ENCODE measurements at regions not wholly inside any gene's neighbourhood (a gene's known extent, or its start where the extent isn't known, plus 50 kb on each side); places are given as distances from the start of the nearest gene placed in this dataset.
"Not testable (repeated sequence)": the region's sequence is repeated elsewhere in the genome, so short reads cannot be mapped to it uniquely, and the experiment has no call there.

- DNase-seq; ATAC-seq; H3K27ac ChIP-seq; H3K4me1 ChIP-seq; H3K4me3 ChIP-seq; H3K36me3 ChIP-seq (ENCODE audit: insufficient read depth in 1 of 2, low read depth in 1 of 2); H3K9me3 ChIP-seq: not testable (repeated sequence)
- H3K27me3 ChIP-seq (ENCODE audit: insufficient read depth in 3 of 3, low read length in 2 of 3), result peaks cover 0 to 10% (median 2%) of the 10 kb centered on the region in 3 donors
- intact Hi-C loops (cut with DNase I), result loop anchor here in 1 of 2 donors (10.0 kb wide), 1 partner anchor 331 kb away; no protein-coding TSS in a partner anchor
- peak; percentile 18 for TF ChIP-seq CTCF (IDR thresholded peaks at IDR 0.05)
- WGBS, 3 donors, result 36 to 44% (median 43%) methylated on average over 7 to 8 of the region's 8 CpGs
Observed at GRCh38 chr14:106006043-106006442, 479.7 kb downstream of the TMEM121 start.

- WGBS, 3 donors, result 77 to 83% (median 77%) methylated on average over 10 of the region's 10 CpGs
- peaks cover 0 to 10% (median 2%) of the 10 kb centered on the region in 3 donors for H3K27me3 ChIP-seq (ENCODE audit: insufficient read depth in 3 of 3, low read length in 2 of 3)
- not testable (repeated sequence) for ATAC-seq; H3K36me3 ChIP-seq (ENCODE audit: insufficient read depth in 1 of 2, low read depth in 1 of 2); H3K4me3 ChIP-seq; H3K4me1 ChIP-seq; DNase-seq; H3K9me3 ChIP-seq; H3K27ac ChIP-seq
- intact Hi-C loops (cut with DNase I), result loop anchor here in 1 of 2 donors (10.0 kb wide), 1 partner anchor 332 kb away; no protein-coding TSS in a partner anchor
Observed at GRCh38 chr14:106006716-106007115, 480.3 kb downstream of the TMEM121 start.

DNA sequence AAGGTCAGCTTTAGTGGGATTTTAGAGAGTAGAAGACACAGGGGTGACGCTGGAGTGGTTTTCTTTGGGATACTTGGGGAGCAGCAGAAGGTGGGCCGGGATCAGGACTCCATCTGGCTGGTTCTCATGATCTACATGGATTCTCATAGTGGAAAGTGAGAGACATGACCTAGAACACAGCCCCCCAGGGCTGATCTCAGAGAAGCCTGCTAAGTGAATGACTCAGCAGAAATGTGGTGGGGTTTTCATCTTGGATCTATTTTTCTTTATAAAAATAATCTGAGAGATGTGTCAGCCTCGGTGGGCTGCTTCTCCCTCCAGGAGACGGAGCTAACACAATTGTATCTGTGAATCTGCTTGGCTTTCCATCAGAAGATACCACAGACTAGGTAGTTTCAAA, 484.4 kb downstream of the TMEM121 start:
- Histone ChIP-seq H3K4me3 (no peak overlapping the region), H3K9me3 (no peaks in the 10 kb centered on the region), H3K27me3 (ENCODE audit: insufficient read depth in 3 of 3, low read length in 2 of 3) (peaks cover 0 to 12% (median 0%) of the 10 kb centered on the region in 3 donors), H3K27ac (no peak overlapping the region), H3K4me1 (no peaks in the 10 kb centered on the region), H3K36me3 (ENCODE audit: insufficient read depth in 1 of 2, low read depth in 1 of 2) (no peaks in the 10 kb centered on the region)
- WGBS, 3 donors, result 35 to 52% (median 48%) methylated on average over 4 of the region's 4 CpGs
- ATAC-seq (no peak), DNase-seq (no peak)
- intact Hi-C loops (cut with DNase I), result no loop called here
- TF ChIP-seq CTCF (IDR thresholded peaks at IDR 0.05), result no peak

GRCh38 chr14:106011631-106012360, 485.4 kb downstream of the TMEM121 start:
- H3K4me1 ChIP-seq; H3K27ac ChIP-seq; ATAC-seq; H3K9me3 ChIP-seq; H3K27me3 ChIP-seq (ENCODE audit: insufficient read depth in 3 of 3, low read length in 2 of 3); intact Hi-C loops (cut with DNase I); H3K4me3 ChIP-seq; H3K36me3 ChIP-seq (ENCODE audit: insufficient read depth in 1 of 2, low read depth in 1 of 2): not testable (repeated sequence)
- peak; percentile 35 for TF ChIP-seq CTCF (IDR thresholded peaks at IDR 0.05)
- 39 to 76% (median 50%) methylated on average over 7 to 21 of the region's 22 CpGs for WGBS, 3 donors
- peak in 1 of 2 donors; percentile 57 for DNase-seq

- H3K27ac ChIP-seq; H3K36me3 ChIP-seq (ENCODE audit: insufficient read depth in 1 of 2, low read depth in 1 of 2); H3K4me3 ChIP-seq; ATAC-seq; H3K9me3 ChIP-seq; DNase-seq; intact Hi-C loops (cut with DNase I); H3K4me1 ChIP-seq; H3K27me3 ChIP-seq (ENCODE audit: insufficient read depth in 3 of 3, low read length in 2 of 3): not testable (repeated sequence)
- WGBS, 3 donors, result 64 to 83% (median 81%) methylated on average over 3 of the region's 3 CpGs
Observed at GRCh38 chr14:106012361-106012725, 486.0 kb downstream of the TMEM121 start.
